ENCODE measurements at regions not wholly inside any gene's neighbourhood (a gene's known extent, or its start where the extent isn't known, plus 50 kb on each side); places are given as distances from the start of the nearest gene placed in this dataset.

DNA sequence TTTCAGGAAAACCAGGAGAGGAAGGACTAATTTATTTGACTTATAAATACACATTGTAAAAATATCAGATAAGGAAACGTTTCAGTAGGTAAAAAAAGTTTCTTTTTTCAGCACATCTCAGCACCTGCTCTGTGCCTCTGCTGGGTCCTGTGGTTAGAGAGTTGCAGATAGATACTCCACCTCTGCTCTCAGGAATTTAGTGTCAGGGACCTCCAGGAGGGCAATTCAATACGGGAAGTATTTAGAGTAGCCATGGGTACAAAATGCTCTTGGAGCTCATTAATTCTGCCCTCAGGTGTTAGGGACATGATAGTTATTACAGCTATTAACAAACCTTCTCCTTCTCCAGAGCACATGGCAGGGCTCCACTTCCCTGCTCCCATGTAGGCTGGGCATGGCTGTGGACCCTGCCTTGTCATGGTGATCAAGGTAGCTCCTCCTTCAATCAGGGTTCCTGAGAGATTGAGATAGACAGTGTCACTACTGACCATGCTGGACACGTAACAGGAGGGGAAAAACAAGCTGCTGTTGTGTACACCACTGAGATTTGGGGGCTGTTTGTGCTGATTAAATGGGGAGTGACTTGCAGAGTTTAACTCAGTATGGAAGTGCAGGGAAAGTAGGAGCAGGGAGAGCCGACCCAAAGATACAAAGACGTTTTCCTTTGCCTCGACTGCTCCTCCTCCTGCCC is 185.6 kb upstream of the COPS8 start:
- no peak for DNase-seq

DNA sequence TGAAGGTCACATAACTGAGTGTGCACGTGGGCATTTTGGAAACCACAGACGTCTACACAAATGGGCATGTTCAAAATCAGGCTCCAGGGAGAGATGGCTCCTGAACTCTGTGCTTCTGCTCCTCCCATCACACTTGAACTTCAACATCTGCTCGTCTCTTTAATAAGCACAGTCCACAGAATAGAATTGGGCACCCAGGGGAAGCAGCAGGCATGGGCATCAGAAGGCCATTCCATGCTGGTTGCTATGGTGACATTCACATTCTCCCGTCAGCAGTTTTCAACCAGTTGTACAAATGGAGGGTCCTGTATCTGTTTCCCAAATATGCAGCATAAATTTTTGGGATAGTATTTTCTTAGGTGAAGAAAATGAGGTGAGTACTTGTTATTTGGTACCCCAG is 183.7 kb upstream of the COPS8 start:
- ATAC-seq (ENCODE audit: low read depth) (no peak), DNase-seq (no peak)
- Mint-ChIP-seq H3K27me3 (peaks cover 10% of the 10 kb centered on the region), H3K4me1 (no peaks in the 10 kb centered on the region), H3K4me3 (no peak overlapping the region), H3K9me3 (no peaks in the 10 kb centered on the region), H3K27ac (no peak overlapping the region), H3K36me3 (no peaks in the 10 kb centered on the region)
- POLR2A ChIA-PET = no interaction called here

More for the DNA sequence above, 185.6 kb upstream of the COPS8 start:
- H3K27me3 Mint-ChIP-seq = peaks cover 9% of the 10 kb centered on the region
- H3K4me1 Mint-ChIP-seq = no peaks in the 10 kb centered on the region
- no peak overlapping the region for H3K27ac Mint-ChIP-seq
- H3K36me3 Mint-ChIP-seq = no peaks in the 10 kb centered on the region
- no peak for ATAC-seq (ENCODE audit: low read depth)
- H3K9me3 Mint-ChIP-seq = no peaks in the 10 kb centered on the region
- POLR2A ChIA-PET = no interaction called here
- H3K4me3 Mint-ChIP-seq = no peak overlapping the region

DNA sequence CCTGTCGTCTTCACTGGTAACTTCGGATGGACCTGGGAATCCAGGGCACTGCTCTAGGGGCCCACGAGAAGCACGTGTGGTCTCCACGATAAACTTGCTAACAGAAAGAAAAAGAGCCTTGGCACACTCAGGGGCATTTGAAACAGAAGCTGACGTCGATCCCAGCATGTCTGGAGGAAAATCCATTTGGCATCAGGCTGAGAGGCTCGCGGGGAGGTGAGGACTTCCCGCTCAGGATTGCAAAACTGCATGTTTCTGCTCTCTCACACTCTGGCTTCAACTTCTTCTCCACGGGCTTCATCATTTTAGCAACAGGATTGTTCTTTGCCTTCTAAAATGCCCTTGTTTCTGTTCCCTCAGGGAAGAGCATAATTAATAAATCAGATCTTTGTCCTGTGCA is 181.7 kb upstream of the COPS8 start:
- Mint-ChIP-seq H3K4me3 (no peak overlapping the region), H3K27ac (no peak overlapping the region), H3K9me3 (no peaks in the 10 kb centered on the region), H3K36me3 (no peaks in the 10 kb centered on the region), H3K4me1 (no peaks in the 10 kb centered on the region), H3K27me3 (peaks cover 7% of the 10 kb centered on the region)
- DNase-seq (no peak), ATAC-seq (ENCODE audit: low read depth) (no peak)
- POLR2A ChIA-PET = no interaction called here

DNA sequence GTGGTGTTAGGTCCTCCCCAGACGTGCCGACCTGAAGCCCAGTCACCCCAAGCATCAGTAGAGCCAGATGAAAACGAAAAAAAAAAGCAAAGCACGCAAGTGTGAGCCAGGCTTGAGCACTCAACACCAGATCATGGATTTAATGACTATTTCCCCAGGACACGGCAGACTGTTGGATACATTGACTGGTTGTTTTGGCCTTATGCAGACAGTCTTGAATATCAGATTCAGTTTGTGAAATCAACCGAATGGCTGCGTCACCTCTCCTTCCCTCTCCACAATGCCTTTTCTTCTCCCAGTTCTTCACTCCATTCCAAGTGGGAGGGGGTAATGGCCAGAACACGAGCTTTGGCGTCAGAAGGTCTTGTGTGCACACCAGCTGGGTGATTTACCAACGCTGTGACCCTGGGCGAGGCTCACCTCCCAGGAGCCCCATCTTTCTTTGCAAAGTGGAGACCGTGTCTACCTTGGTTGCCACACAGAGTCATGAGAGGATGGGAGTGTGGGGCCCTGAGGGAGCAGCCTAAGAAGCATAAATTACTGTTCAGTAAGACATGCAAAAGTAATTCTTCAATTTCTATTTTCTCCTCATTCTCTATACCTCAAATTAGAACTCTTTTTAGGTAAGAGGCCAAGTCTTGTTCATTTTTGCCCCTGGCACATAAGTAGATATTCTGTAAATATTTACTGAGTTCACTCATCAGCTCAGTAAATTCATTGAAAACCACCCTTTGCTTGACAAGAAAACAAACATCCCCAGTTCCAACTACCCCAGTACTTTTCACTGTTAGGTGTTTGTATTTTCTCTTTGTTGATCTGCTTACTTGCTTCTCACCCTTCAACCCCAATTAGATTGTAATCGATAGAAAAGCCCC is 181.1 kb upstream of the COPS8 start:
- ATAC-seq (ENCODE audit: low read depth) (no peak), DNase-seq (no peak)
- POLR2A ChIA-PET = no interaction called here
- peaks cover 7% of the 10 kb centered on the region for H3K27me3 Mint-ChIP-seq
- no peaks in the 10 kb centered on the region for H3K36me3 Mint-ChIP-seq
- H3K27ac Mint-ChIP-seq = no peak overlapping the region
- no peak overlapping the region for H3K4me3 Mint-ChIP-seq
- no peaks in the 10 kb centered on the region for H3K9me3 Mint-ChIP-seq
- no peaks in the 10 kb centered on the region for H3K4me1 Mint-ChIP-seq

DNA sequence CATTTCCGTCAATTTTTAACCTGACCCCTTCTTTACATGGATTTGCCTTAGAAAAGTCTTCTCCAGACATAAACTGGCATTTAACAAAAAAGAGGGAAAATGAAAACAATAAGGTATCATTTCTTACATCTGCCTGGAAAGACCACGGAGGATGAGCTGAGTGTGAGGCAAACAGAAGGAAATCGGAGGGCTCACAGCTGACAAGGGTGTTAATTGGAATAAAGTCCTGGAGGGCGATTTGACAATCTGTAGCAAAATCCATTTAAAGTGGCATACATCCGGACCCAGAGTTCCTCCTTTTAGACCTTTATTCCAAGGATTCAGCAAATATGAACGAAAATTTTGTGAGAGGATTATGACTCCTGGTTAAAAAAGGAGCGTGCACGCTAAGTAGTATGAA is 179.7 kb upstream of the COPS8 start:
- Mint-ChIP-seq H3K9me3 (no peaks in the 10 kb centered on the region), H3K36me3 (no peaks in the 10 kb centered on the region), H3K27ac (no peak overlapping the region), H3K27me3 (peaks cover 7% of the 10 kb centered on the region), H3K4me1 (no peaks in the 10 kb centered on the region), H3K4me3 (no peak overlapping the region)
- DNase-seq (no peak), ATAC-seq (ENCODE audit: low read depth) (no peak)
- POLR2A ChIA-PET = no interaction called here

DNA sequence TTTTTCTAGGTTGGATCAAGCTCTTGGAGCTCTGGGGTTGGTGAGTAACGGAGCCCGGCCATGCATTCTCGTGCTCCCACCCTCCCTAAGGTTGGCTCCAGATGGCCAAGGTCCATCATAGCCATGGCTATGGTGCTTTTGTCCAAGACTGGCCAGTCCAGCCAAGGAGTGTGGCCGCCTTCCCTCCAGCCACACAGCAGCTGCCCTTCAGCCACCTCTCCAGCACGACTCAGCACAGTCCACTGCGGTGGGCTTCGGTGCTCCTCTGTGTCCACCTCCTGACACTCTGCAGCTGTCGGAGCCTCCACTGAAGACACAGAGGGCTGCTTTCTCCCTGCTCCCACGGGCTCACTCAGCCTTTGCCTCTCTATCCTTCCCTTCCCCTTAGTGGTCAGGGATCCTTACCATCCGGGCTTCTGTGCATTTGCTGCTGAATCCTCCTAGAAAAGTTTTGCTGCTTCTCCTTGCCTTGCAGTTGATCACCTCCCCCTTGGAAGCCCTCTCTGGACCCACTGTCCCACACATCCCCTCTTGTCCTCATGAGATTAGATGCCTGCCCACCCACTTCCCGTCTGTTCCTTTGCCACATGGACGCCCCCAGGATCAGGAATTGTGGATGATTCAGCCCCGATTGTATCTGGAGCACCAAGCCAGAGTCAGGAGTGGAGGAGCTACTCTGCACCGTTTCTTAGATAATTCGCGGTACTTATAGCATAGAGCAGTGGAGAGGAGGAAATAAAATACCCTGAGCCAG is 177.1 kb upstream of the COPS8 start:
- no peak overlapping the region for H3K4me3 Mint-ChIP-seq
- H3K4me1 Mint-ChIP-seq = no peaks in the 10 kb centered on the region
- no peak for DNase-seq
- no peak overlapping the region for H3K27ac Mint-ChIP-seq
- ATAC-seq (ENCODE audit: low read depth) = no peak
- peaks cover 3% of the 10 kb centered on the region for H3K27me3 Mint-ChIP-seq
- no peaks in the 10 kb centered on the region for H3K36me3 Mint-ChIP-seq
- POLR2A ChIA-PET = no interaction called here
- no peaks in the 10 kb centered on the region for H3K9me3 Mint-ChIP-seq

DNA sequence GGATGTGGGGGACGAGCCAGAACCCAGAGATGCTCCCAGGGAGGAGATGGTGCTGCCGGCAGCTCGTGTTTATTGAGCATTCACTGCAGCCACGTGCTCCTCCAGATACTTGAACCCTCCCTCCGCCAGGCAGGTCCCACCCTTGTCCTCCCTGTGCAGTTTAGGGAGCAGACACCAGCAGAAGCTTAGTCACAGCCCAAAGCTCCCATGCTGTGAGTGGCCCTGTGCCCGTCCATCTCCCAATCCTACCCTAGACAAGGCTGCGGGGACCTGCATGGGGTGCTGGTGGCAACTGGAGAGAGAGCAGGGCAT is 176.5 kb upstream of the COPS8 start:
- Mint-ChIP-seq H3K9me3 (no peaks in the 10 kb centered on the region), H3K4me3 (no peak overlapping the region), H3K4me1 (no peaks in the 10 kb centered on the region), H3K36me3 (no peaks in the 10 kb centered on the region), H3K27me3 (peaks cover 3% of the 10 kb centered on the region), H3K27ac (no peak overlapping the region)
- DNase-seq (no peak), ATAC-seq (ENCODE audit: low read depth) (no peak)
- POLR2A ChIA-PET = no interaction called here

DNA sequence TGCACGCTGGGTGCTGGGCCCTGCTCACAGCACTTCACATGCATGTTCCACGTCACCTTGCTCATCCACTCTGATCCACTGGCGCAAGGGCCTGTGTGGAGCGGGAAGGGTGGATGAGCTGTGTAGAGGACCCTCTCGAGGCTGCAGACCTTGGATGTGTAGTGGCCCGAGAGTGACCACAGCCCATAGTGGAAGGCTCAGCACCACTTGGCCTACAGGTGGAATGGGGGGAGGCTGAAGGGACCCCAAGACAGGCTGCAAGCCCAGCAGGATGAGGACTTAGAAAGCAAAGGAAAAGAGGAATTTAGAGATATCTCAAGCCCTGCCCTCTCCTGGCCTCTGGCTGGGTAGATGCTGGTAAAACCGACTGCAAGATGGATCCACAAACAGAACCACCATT is 175.9 kb upstream of the COPS8 start:
- ATAC-seq (ENCODE audit: low read depth) (no peak), DNase-seq (no peak)
- no peak overlapping the region for H3K4me3 Mint-ChIP-seq
- peaks cover 3% of the 10 kb centered on the region for H3K27me3 Mint-ChIP-seq
- no peaks in the 10 kb centered on the region for H3K9me3 Mint-ChIP-seq
- H3K27ac Mint-ChIP-seq = no peak overlapping the region
- H3K36me3 Mint-ChIP-seq = no peaks in the 10 kb centered on the region
- POLR2A ChIA-PET = no interaction called here
- no peaks in the 10 kb centered on the region for H3K4me1 Mint-ChIP-seq

DNA sequence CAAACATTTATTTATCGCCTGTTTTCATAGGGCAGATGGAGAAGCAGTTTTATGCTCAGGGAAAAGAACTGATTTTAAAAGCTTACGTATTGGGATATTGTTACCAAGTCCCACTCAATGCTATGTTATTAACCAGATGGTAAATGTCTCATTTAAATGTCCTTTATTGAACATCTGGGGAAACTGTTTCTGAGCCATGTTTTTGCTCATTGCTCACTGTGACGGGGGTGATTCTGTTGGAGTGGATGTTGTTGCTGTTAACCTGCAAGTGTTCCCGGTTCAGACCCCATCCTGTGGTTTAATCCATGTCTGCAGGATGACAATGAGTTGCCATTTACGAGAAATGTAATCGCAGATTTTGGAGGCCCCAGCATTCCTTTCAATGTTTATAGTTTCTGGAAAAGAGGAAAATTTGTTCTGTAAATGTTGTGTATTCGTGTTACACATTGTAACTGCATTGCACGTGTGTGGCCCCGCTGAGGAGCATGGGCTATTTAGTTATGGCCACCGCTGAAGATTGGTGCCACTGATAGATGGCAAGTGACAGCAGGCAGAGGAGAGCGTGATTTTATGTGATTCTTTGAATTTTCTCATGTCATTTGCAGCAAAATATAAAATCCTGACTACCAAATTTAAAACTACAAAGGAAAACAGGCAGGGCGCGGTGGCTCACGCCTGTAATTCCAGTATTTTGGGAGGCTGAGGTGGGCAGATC is 174.8 kb upstream of the COPS8 start:
- Mint-ChIP-seq H3K36me3 (no peaks in the 10 kb centered on the region), H3K9me3 (no peaks in the 10 kb centered on the region), H3K27ac (no peak overlapping the region), H3K4me3 (no peak overlapping the region), H3K27me3 (peaks cover under 1% of the 10 kb centered on the region), H3K4me1 (no peaks in the 10 kb centered on the region)
- ATAC-seq (ENCODE audit: low read depth) (no peak), DNase-seq (no peak)
- POLR2A ChIA-PET = no interaction called here

DNA sequence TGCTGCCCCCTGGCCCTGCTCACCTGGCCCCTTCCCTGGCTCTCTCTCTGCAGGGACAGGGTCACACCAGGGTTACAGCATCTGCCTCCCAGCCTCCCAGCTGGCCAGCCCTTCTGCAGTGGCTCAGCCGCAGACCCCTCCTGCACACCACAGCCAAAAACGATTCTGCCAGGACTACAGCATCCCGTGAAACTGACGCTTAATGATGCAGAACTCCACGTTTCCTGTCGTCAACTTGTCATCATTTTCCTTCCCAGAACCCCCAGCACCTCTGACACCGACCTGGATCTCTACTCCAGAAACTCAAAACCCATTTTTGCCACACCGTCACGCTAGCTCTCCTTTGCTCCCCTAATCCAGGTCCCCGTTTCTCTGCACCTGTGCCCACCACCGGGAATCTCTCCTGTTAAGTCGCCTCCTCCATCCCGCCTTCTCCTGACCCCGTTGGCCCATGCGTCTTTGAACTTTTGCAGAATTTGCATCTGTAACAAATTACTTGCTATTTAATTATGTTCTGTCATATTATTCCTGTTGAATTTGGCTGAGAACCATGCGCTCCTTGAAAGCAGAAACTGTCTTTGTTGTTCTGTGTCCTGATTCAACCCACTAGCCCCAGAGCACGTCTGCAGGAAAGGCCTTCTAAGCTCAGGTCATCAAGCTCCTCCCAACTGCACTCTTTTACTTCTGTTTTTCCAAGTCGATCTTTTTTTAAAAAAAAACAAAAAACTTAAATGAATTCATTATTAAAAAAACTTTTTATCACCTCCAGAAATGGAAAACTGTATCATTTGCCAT is 173.2 kb upstream of the COPS8 start:
- Mint-ChIP-seq H3K9me3 (no peaks in the 10 kb centered on the region), H3K27ac (no peak overlapping the region), H3K4me1 (no peaks in the 10 kb centered on the region), H3K4me3 (no peak overlapping the region), H3K27me3 (peaks cover 4% of the 10 kb centered on the region), H3K36me3 (no peaks in the 10 kb centered on the region)
- POLR2A ChIA-PET = no interaction called here
- DNase-seq = no peak
- no peak for ATAC-seq (ENCODE audit: low read depth)

DNA sequence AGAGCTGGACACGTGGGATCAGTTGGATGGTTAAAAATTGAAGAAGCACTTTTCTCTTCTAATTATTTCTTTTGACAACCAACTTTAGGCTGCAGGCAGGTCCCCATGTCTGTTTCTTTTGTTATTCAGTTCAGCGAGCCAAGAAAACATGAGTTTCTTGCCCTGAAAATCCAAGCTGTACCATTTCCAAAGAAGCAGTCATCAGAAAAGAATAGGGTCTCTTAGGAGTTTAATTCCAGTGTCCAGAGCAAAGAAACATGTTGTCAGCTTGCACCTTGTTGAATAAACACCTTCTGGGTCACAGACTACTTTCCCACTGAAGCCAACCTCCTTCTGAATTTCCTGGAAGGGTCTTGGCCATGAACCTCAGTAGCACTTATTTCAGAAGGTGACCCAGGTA is 170.5 kb upstream of the COPS8 start:
- DNase-seq = no peak
- no peak for ATAC-seq (ENCODE audit: low read depth)
- H3K36me3 Mint-ChIP-seq = no peaks in the 10 kb centered on the region
- POLR2A ChIA-PET = no interaction called here
- no peaks in the 10 kb centered on the region for H3K9me3 Mint-ChIP-seq
- H3K27me3 Mint-ChIP-seq = peaks cover 4% of the 10 kb centered on the region
- no peaks in the 10 kb centered on the region for H3K4me1 Mint-ChIP-seq
- H3K27ac Mint-ChIP-seq = no peak overlapping the region
- H3K4me3 Mint-ChIP-seq = no peak overlapping the region

DNA sequence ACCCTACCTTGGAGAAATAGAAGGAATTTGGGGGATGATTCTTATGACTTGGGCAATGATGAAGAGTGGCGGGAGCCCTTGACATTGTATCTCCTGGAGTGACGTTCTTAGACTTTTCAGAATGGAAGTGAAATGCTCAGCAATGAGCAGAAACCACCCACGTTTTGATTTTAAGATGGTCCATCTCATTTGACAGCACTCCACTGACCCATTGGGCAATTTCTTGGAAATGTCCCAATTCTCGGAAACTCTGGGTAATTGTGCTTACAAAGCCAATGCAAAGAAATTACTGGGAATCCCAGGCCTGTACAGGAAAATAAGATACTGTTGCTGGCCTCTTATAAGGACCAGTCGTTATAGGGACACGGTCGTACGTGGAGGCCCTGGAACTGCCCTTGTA is 170.0 kb upstream of the COPS8 start:
- POLR2A ChIA-PET = no interaction called here
- no peaks in the 10 kb centered on the region for H3K36me3 Mint-ChIP-seq
- DNase-seq (no peak), ATAC-seq (ENCODE audit: low read depth) (no peak)
- no peaks in the 10 kb centered on the region for H3K9me3 Mint-ChIP-seq
- H3K27me3 Mint-ChIP-seq = peaks cover 4% of the 10 kb centered on the region
- H3K4me1 Mint-ChIP-seq = no peaks in the 10 kb centered on the region
- H3K27ac Mint-ChIP-seq = no peak overlapping the region
- no peak overlapping the region for H3K4me3 Mint-ChIP-seq

DNA sequence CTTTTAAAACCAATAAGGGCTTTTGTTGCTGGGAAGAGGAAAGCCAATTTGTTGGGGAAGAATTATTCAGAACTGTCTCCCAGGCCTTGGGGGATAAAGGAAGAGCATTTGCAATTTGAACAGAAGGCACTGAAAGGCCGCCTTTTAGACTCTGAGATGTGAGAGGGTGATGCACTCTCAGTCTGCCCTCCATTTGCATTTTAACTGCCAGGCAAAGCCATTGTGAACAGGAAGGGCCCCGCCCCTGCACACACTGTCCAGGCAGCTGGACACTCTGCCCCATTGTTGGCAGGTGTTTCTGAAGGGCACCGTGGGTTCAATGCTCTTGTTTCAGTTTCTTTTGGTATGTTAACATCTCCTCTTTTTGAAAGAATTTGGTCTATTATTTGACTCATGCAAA is 169.5 kb upstream of the COPS8 start:
- Mint-ChIP-seq H3K4me3 (no peak overlapping the region), H3K27ac (no peak overlapping the region), H3K27me3 (peaks cover 4% of the 10 kb centered on the region), H3K36me3 (no peaks in the 10 kb centered on the region), H3K9me3 (no peaks in the 10 kb centered on the region), H3K4me1 (no peaks in the 10 kb centered on the region)
- DNase-seq (no peak), ATAC-seq (ENCODE audit: low read depth) (no peak)
- POLR2A ChIA-PET = no interaction called here
